Cerebellar cortex (tissue), 1 donor: ENCODE measurements at regions not wholly inside any gene's neighbourhood (a gene's known extent, or its start where the extent isn't known, plus 50 kb on each side); places are given as distances from the start of the nearest gene placed in this dataset.
"Not testable (repeated sequence)": the region's sequence is repeated elsewhere in the genome, so short reads cannot be mapped to it uniquely, and the experiment has no call there.

Source experiments
- DNase-seq: peaks from one replicate; pipeline ENCODE4 v3.0.0-alpha.2; 2015; ENCODE audit warnings: low spot score

DNA sequence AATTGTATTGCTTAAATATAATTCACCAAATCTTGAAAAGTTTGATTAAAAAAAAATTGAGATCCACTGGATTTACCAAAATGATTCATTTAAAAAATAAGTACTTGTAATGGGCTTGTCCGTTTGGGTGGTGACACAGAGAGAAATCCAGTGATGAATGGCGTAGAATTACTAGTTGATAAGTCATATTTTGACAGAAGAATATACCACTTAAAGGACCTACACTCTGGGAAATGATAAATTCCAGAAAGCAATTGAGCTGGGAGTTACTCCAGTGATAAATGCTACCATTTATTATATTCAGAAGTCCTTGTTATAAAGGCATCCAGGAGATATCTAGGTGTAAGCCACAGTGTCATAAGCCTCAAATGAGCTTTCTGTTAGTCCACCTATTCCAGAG, 141.8 kb upstream of the CFAP20DC start:
- DNase-seq = no peak

DNA sequence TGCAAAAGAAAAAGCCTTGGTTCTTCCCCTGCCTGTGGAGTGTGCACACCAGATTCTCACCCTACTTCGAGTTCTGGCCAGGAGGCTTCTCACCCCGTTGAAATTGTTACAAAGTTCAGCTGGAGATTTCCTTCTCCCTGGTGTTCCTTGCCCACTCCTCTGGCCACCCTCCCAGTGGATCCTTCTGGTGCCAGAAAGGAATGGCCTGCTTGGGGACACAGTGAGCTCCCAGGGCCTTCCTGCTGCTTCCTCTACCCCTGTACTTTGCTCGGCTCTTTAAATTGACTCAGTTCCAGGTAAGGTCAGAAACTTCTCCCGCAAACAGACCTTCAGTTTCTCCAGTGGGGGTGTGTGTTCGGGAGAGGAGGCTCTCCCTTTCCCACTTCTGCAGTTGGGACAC, 140.1 kb upstream of the CFAP20DC start:
- no peak for DNase-seq

DNA sequence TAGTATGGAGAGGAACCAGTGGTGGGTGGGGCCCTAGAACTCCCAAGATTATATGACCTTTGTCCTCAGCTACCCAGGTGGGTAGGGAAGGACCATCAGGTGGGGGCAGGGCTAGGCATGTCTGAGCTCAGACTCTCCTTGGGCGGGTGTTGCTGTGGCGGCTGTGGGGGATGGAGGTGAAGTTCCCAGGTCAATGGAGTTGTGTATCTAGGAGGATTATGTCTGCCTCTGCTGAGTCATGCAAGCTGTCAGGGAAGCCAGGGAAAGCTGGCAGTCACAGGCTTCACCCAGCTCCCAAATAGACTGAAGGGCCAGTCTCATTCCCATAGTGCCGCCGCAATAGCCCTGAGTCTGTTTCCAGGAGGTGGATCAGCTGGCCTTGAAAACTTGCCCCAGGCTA, 139.7 kb upstream of the CFAP20DC start:
- no peak for DNase-seq

DNA sequence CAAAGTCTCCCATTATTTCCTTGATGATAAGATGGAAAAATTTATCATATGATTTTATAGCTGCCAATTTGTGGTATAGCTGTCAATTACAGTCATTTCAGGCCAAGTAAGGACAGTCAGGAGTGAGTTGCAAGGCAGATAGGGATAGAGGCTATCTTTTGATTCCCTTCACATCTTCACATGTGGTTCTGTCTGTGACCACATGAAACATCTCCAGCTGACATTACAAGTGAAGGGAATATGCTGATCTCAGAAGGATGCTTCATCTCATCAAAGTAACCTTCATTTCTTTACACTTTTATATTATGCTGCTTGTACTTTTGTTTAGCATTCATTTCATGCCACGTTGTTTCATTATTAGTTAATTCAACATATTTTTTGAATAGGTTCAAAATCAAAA, 136.9 kb upstream of the CFAP20DC start:
- no peak for DNase-seq

DNA sequence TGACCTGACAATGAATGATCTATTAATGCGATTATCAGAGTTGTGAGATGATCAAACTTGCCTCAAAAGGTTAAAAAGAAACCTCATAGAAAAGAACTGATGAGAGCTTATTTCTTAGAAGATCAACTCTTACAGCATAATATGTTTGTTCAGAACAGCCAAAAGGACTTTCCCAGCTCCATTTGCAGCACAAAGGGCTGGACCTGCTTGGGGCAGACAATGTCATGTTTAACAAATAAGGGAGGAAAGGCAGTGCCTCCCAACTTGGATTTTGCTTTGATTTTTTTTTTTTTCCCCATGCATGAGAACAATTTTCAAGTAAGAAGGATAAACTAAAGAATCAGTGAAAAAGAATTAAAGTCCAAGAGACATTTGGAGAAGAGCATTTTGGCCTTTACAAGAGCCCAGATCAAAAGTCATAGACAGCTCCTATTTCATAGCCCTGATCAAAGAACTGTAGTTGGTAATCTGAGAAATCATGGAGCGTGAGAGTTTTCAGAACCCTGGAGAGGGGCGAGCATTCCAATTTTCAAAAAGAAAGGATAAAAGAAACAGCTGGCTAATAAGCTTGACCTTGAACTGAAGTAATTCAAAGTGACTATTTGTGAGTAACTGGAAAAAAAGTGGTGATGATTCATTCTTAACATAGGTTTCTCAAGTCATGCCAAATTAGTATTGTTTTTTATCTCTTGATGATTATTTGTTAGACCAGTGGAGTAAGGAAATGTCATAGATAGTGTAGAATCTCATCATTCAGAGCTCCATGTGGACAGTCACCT, 136.0 kb upstream of the CFAP20DC start:
- DNase-seq = no peak

DNA sequence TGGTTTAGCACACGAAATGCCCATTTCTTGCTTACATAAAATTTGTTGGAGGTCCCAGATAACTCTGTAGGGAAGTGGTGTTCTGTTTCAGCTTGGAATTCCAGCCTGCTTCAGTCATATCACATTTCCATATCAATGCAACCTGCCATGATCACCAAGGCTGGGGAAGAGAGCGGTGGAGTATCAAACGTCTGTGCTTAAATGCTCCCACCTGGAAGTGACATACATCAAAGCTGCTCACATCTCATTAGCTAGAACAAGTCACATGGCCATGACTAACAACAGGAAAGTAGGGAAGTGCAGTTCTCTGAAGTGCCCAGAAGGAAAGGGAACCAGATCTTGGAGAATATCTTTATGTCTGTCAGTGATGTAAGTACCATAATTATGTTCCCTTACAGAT, 130.2 kb upstream of the CFAP20DC start:
- DNase-seq = no peak

DNA sequence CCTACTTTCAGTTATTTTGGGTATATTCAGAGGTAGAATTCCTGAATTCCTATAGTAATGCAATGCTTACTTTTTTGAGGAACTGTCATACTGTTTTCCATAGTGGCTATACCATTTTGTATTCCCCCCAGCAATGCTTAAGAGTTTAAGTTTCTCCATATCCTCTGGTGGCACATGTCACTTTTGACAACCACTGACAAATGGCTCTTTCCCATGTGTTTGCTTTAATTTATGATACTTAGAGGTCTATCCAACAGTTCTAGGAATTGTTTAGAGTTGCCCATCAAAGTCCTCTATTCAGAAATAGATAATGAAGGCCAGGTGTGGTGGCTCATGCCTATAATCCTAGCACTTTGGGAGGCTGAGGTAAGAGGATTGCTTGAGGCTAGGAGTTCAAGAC, 128.9 kb upstream of the CFAP20DC start:
- no peak for DNase-seq

DNA sequence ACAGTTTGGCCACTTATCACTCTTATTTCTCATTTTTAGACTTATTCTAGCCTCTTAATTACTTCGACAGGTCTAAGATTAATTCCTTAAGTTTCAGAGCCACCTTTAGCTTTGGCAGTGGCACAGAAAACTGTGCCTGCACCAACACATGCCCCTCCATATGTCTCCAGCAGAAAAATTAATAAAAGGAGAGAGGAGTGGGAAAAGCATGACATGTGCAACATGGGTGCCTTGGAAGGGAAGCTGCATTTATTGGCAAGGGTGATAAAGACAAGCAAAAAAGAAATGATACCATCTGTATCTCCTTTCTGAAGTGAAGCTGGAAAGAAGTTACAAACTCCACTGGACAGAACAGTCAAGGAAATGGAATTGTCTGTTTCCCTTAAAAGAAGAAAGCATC, 121.7 kb upstream of the CFAP20DC start:
- DNase-seq = no peak

DNA sequence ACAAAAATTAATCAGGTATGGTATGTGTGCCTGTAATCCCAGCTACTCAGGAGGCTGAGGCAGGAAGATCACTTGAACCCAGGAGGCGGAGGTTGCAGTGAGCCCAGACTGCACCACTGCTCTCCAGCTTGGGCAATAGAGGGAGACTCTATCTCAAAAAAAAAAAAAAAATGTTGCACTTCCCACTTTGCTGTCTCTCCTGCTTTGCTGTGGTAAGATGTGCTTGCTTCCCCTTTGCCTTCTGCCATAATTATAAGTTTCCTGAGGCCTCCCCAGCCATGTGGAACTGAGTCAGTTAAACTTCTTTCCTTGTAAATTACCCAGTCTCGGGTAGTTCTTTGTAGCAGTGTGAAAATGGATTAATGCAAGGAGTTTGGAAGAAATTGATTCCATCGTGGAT, 120.3 kb upstream of the CFAP20DC start:
- not testable (repeated sequence) for DNase-seq

DNA sequence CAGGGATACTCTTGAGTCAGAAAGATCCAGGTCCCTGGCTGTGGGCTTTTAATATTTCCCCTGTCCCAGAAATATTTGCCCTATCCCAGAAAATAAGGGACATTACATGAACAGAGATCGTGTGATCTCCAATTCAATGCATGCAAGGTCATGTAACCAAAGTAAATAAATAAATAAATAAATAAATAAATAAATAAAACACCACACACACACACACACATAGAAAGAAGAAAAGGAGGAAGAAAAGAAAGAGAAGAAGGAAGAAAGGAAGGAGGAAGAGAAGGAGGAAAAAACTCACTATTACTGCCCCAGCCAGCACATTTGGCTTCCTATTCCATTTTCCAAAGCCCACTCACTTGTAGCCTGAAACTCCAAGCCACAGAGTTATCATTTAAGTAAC, 117.9 kb upstream of the CFAP20DC start:
- DNase-seq = no peak

DNA sequence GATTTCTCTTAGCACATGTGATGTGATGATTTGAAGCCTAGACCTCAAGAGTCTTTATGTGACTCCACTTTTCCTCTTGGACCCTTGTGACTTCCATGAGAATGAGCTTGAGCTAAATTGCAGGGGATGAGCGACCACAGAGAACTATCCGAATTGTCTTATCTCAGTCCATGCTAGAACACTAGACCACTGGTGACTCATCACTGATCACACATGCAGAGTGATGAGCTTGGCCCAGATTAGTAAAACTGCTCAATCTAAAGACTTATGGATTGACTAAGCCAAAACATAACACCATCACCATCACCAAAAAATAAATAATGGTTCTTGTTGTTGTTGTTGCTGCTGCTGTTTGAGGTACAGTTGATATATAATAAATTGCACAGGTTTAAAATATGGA, 114.1 kb upstream of the CFAP20DC start:
- no peak for DNase-seq

DNA sequence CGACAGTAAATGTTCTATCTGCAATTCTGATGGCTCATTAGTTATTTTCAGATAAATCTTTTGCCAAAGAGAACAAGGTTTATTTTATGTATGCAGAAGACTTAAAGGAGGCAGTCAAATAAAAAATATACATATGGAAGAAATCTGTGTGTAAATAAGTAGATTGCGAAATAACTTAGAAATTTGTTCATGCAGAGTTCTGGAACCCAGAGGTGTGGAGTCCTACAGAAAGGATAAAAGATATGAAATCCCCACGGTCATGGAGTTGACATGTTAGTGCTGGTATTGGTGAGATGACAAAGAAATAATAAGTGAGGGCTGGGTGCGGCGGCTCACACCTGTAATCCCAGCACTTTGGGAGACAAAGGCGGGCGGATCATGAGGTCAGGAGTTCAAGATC, 111.2 kb upstream of the CFAP20DC start:
- DNase-seq = no peak

DNA sequence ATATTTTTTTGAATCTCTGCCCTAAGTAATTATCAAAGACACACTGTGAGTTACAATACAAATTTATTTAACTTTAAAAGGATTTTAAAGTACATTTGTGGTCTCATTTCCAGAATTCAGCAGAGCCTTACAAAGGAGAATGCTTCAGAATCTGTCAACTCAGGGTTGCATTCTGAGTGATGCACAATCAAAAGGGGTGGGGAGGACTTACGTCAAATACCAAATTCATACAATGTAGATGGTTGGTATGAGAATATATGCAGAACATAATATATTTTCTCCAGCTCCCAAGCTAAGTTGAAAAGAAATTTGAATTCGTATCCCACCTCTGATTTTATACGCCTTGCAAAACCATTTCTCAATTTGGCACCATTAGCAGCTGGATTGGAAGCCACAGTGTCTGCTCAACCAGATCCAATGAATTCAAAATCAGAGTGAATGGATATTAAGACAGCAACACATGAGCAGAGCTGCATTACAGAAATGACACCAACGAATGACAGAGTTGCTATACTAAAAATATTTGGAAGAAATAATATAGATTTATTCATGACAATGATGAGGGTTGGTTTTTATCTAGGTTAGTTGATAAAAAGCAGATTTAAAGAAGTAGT, 110.4 kb upstream of the CFAP20DC start:
- DNase-seq = no peak

DNA sequence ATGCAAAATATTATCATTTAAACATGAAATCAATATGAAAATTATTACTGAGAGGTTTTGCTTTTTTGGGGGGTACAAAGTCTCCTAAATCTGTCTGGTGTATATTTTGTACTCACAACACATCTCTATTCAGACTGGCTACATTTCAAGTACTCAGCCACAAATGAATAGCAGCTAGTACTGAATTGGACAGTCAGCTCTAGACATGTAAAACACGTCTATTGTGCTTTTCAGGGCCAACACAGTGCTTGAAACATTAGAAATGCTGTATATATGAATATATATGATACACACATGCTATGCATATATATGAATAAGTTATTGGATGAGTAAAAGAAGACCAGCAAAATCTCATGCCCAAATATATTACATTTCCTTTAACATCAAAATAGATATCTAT, 103.8 kb upstream of the CFAP20DC start:
- no peak for DNase-seq

DNA sequence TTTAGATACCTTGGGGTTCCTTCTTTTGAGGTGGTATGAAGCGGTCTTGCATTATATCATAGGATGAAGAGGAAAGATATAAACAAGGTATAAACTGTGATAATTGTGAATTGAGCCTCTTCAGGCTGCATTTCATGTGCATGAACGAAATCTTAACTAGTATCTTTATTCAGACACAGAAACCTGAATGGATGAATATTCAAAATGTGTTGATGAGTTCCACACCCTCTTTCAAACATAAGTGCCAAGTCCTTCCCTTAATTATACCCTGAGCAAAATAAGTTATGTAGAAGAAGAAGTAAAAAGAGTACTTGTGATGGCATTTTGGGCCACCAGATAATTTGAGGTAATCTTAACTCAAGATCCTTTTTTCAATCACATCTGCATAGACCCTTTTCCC, 103.1 kb upstream of the CFAP20DC start:
- no peak for DNase-seq

DNA sequence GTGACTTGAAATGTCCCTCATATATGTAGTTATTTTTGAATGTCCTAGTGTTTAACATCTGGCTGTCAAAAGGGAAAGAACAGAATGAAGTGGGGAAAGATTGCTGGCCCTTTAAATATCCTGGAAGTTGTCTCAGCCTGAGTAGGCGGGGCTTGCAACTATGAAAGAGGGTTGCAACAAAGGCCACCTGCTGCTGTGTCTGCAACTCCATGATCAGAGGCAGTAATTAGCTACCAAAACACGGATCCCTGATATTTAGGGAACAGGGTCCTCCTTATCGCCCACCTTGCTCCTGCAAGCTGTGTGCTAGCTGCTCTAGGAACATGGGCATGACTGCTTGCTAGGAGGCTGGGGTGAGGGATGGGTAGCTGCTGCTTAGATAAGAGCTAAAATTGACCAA, 100.2 kb upstream of the CFAP20DC start:
- no peak for DNase-seq

DNA sequence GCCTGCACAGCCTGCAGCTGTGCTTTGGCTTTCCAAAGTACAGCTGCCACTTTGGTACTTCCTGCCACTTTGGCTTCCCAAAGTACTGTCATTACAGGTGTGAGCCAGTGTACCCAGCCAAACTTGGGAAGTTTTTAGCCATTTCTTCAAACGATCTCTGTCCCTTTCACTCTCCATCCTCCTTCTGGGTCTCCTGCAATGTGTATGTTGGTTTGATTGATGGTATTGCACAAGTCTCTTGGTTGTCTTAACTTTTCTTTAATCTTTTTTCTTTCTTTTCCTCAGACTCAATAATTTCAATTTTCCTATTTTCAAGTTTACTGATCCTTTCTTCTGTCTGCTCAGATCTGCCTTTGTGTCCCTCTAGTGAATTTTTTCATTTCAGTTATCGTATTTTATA, 99.3 kb upstream of the CFAP20DC start:
- no peak for DNase-seq

DNA sequence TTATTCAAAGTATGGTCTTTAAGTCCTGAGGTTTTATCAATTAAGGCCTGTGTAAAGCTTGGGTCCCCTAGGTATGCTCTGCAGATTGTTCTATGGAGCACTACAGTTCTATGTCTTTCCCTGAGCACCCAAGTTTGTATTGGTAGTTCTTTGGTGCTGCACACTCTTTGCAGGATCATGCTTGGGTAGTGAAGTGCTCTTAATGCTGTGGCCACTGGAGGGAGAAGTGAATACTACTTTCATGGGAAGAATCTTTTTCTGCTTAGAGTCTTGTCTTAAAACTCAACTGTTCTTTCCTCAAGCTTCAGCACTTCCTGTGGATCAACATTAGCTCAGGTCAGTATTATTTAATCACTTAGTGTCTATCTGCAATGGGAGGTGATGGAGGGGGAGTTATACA, 93.6 kb upstream of the CFAP20DC start:
- no peak for DNase-seq

DNA sequence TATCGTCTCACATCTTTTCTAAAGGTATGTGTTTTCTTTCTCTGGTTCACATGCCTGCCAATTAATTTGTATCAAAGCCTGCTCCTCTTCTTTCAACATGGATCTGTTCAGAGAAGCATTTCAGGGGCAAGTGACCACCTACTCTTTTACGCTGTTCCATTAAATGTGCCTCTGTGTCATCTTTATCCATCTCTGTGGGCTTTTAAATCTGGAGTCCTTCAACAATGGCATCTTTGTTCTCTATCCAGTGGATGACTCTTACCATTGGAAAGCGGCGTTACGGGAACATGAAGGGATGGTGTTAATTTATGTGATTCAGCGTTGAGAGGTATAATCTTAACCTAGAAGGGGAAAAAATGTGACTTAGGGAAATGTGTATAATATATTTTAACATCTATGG, 92.7 kb upstream of the CFAP20DC start:
- DNase-seq = no peak

DNA sequence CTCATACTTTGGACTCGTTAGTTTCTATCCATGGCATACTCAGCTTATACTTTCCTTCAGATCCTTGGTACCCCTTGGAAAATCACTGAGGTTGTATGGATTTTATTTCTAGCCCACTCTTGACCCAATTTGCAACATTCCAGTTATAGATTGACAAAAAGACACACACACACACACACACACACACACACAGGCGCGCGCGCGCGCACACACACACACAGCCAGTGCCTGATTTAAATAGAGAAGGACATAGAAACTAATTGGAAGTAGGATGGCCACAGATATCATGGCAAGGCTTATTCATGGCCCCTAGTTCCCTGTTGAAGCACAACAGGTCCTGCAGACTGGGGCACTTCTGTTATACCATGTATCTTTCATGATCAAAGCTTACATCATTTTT, 89.1 kb upstream of the CFAP20DC start:
- DNase-seq = no peak

DNA sequence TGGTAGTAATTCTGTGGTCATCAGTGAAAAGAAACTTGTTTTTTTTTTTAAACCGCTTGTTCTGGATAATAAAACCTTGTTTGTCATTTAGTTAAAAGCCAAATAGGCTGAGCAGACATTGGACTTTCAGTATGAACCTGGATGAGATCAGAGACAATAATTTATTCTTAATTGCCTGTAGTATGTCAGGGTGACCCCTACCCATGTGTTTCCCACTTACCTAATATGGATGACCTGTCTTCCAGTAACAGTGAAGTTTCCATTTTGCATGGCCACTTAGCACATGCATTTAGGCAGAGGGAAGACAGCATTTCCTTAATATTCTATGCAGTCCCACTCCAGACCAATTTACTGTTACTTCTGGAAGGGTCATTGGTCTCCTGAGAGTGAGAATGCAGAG, 87.6 kb upstream of the CFAP20DC start:
- no peak for DNase-seq

DNA sequence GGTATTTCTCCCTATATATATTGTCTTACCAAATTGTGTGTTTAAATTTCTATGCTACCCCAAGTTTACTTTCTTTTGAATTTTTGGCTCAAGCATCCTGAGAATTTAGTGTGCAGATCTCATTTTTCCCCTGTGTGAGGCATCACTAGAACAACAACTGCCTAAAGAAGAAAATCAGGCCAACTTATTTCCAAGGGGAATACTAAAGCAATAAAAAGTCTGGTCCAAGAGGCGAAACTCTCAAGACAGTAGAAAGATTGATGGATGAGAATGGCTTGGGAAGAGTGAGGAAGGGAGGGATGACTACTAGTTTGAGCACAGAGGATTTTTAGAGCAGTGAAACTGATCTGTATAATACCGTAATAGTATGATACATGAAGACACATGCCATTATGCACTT, 86.3 kb upstream of the CFAP20DC start:
- DNase-seq = no peak

DNA sequence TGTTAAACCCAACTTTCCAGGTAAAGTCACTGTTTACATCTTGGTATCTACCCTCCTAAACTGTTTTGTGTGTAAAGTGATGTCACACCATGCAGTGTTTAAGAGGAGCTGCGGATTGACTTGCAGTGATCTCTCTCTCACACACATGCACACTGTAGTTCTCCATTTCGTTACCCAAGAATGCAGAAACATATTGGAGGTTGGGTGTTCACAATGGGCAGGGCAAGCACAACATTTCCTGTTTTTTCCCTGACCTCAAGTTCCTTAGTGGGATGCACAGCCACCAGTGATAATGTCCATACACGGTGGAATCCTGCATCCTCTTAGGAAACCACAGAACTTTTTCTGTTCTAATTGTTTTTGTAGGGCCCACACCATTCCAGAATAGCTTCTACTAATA, 85.3 kb upstream of the CFAP20DC start:
- DNase-seq = no peak

DNA sequence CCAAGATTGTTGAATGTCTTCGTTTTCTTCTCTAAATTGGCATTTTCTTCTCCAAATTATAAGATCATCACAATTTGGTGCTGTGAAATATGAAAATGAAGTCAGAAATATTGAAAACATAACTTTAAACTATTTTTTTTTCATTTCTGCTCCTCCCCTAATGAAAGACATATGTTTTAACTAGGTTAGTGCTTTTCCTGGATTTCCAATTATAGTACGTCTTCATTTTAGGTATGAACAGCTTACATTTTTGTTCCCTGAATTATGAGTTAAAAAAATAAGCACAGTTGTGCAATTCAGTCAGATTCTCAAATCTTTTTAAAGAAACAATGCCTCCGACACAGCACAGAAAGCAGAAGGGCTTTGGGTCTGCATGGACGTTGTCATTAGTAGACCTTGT, 83.5 kb upstream of the CFAP20DC start:
- DNase-seq = no peak
